ENCODE measurements at regions not wholly inside any gene's neighbourhood (a gene's known extent, or its start where the extent isn't known, plus 50 kb on each side); places are given as distances from the start of the nearest gene placed in this dataset.

- Histone ChIP-seq H3K4me3 (ENCODE audit: low read depth in 1 of 3, low read length in 3 of 3) (no peak overlapping the region), H3K36me3 (ENCODE audit: control insufficient read depth in 4 of 4, insufficient read depth in 3 of 4, low read depth in 1 of 4, low read length in 3 of 4) (no peaks in the 10 kb centered on the region), H3K9ac (ENCODE audit: low read depth in 1 of 2, low read length in 2 of 2) (no peak overlapping the region), H3K27ac (ENCODE audit: low read depth in 1 of 2, low read length in 2 of 2) (no peak overlapping the region), H3K27me3 (ENCODE audit: control insufficient read depth in 4 of 4, insufficient read depth in 4 of 4, low read length in 3 of 4) (no peaks in the 10 kb centered on the region), H3K9me3 (ENCODE audit: control insufficient read depth in 4 of 4, low read length in 3 of 4) (no peaks in the 10 kb centered on the region), H3K4me1 (ENCODE audit: control insufficient read depth in 4 of 4, insufficient read depth in 4 of 4, low read length in 3 of 4) (peaks cover under 1 to 10% (median 2%) of the 10 kb centered on the region in 4 donors)
- no peak for DNase-seq (ENCODE audit: low spot score)
- TF ChIP-seq HNF4G (IDR thresholded peaks at IDR 0.05) (no peak), NR2F2 (IDR thresholded peaks at IDR 0.05) (no peak), EGR1 (IDR thresholded peaks at IDR 0.05; ENCODE audit: low read depth in 2 of 2) (no peak), MAX (IDR thresholded peaks at IDR 0.05) (no peak), JUND (IDR thresholded peaks at IDR 0.05) (no peak), FOXA2 (IDR thresholded peaks at IDR 0.05) (no peak)
- TF ChIP-seq, protein P1, sequence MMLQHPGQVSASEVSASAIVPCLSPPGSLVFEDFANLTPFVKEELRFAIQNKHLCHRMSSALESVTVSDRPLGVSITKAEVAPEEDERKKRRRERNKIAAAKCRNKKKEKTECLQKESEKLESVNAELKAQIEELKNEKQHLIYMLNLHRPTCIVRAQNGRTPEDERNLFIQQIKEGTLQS (IDR thresholded peaks at IDR 0.05) = no peak
- TF ChIP-seq, protein P2, sequence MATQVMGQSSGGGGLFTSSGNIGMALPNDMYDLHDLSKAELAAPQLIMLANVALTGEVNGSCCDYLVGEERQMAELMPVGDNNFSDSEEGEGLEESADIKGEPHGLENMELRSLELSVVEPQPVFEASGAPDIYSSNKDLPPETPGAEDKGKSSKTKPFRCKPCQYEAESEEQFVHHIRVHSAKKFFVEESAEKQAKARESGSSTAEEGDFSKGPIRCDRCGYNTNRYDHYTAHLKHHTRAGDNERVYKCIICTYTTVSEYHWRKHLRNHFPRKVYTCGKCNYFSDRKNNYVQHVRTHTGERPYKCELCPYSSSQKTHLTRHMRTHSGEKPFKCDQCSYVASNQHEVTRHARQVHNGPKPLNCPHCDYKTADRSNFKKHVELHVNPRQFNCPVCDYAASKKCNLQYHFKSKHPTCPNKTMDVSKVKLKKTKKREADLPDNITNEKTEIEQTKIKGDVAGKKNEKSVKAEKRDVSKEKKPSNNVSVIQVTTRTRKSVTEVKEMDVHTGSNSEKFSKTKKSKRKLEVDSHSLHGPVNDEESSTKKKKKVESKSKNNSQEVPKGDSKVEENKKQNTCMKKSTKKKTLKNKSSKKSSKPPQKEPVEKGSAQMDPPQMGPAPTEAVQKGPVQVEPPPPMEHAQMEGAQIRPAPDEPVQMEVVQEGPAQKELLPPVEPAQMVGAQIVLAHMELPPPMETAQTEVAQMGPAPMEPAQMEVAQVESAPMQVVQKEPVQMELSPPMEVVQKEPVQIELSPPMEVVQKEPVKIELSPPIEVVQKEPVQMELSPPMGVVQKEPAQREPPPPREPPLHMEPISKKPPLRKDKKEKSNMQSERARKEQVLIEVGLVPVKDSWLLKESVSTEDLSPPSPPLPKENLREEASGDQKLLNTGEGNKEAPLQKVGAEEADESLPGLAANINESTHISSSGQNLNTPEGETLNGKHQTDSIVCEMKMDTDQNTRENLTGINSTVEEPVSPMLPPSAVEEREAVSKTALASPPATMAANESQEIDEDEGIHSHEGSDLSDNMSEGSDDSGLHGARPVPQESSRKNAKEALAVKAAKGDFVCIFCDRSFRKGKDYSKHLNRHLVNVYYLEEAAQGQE (IDR thresholded peaks at IDR 0.05) = no peak
- TF ChIP-seq, protein P3, sequence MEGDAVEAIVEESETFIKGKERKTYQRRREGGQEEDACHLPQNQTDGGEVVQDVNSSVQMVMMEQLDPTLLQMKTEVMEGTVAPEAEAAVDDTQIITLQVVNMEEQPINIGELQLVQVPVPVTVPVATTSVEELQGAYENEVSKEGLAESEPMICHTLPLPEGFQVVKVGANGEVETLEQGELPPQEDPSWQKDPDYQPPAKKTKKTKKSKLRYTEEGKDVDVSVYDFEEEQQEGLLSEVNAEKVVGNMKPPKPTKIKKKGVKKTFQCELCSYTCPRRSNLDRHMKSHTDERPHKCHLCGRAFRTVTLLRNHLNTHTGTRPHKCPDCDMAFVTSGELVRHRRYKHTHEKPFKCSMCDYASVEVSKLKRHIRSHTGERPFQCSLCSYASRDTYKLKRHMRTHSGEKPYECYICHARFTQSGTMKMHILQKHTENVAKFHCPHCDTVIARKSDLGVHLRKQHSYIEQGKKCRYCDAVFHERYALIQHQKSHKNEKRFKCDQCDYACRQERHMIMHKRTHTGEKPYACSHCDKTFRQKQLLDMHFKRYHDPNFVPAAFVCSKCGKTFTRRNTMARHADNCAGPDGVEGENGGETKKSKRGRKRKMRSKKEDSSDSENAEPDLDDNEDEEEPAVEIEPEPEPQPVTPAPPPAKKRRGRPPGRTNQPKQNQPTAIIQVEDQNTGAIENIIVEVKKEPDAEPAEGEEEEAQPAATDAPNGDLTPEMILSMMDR (IDR thresholded peaks at IDR 0.05; ENCODE audit: low read depth, low read length, missing input control) = no peak
- WGBS = 96% methylated on average over 1 of the region's 1 CpG
Observed at GRCh38 chr12:19053218-19053617, 76.3 kb upstream of the PLEKHA5 start.

DNA sequence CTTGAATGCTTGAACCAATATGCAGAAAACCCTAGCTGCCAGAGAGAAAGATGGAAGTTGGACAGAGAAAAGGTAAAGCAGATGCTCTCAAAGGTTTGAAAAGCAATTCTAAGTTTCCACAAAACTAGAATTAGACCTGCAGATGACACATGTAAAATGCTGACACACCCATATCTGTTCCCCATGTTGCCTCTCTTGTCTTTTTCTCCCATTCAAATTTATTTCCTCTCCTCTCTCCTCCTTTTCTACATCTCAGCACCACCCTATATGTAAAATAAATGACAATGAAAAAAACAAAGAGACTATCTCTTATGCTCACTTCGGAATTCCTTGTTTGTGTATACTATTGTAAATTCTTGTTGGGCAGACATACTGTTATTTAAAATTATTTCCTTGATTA, 75.5 kb upstream of the PLEKHA5 start:
- Histone ChIP-seq H3K9ac (ENCODE audit: low read depth in 1 of 2, low read length in 2 of 2) (no peak overlapping the region), H3K36me3 (ENCODE audit: control insufficient read depth in 4 of 4, insufficient read depth in 3 of 4, low read depth in 1 of 4, low read length in 3 of 4) (no peaks in the 10 kb centered on the region), H3K4me1 (ENCODE audit: control insufficient read depth in 4 of 4, insufficient read depth in 4 of 4, low read length in 3 of 4) (peaks cover 4 to 18% (median 6%) of the 10 kb centered on the region in 4 donors), H3K9me3 (ENCODE audit: control insufficient read depth in 4 of 4, low read length in 3 of 4) (no peaks in the 10 kb centered on the region), H3K27me3 (ENCODE audit: control insufficient read depth in 4 of 4, insufficient read depth in 4 of 4, low read length in 3 of 4) (no peaks in the 10 kb centered on the region), H3K4me3 (ENCODE audit: low read depth in 1 of 3, low read length in 3 of 3) (no peak overlapping the region), H3K27ac (ENCODE audit: low read depth in 1 of 2, low read length in 2 of 2) (no peak overlapping the region)
- 94% methylated on average over 1 of the region's 1 CpG for WGBS
- DNase-seq (ENCODE audit: low spot score) = no peak
- TF ChIP-seq FOXA2 (IDR thresholded peaks at IDR 0.05) (no peak), TAF1 (conservative IDR thresholded peaks at IDR 0.05) (no peak), MAX (IDR thresholded peaks at IDR 0.05) (no peak), ZBTB33 (IDR thresholded peaks at IDR 0.05) (no peak), HNF4G (IDR thresholded peaks at IDR 0.05) (no peak), GABPA (IDR thresholded peaks at IDR 0.05 in 1 of 2, conservative IDR thresholded peaks at IDR 0.05 in 1 of 2) (no peak), YY1 (IDR thresholded peaks at IDR 0.05) (no peak), EGR1 (IDR thresholded peaks at IDR 0.05; ENCODE audit: low read depth in 2 of 2) (no peak), SP1 (IDR thresholded peaks at IDR 0.05) (no peak), RXRA (IDR thresholded peaks at IDR 0.05) (no peak), HNF4A (conservative IDR thresholded peaks at IDR 0.05) (no peak), RAD21 (IDR thresholded peaks at IDR 0.05) (no peak), NR2F2 (IDR thresholded peaks at IDR 0.05) (no peak)
- TF ChIP-seq, protein P1 (IDR thresholded peaks at IDR 0.05) = no peak
- TF ChIP-seq, protein P2 (IDR thresholded peaks at IDR 0.05) = no peak
- TF ChIP-seq, protein P3 (IDR thresholded peaks at IDR 0.05; ENCODE audit: low read depth, low read length, missing input control) = no peak

Data from liver (tissue), 8 donors.